ENCODE measurements at regions not wholly inside any gene's neighbourhood (a gene's known extent, or its start where the extent isn't known, plus 50 kb on each side); places are given as distances from the start of the nearest gene placed in this dataset.

DNA sequence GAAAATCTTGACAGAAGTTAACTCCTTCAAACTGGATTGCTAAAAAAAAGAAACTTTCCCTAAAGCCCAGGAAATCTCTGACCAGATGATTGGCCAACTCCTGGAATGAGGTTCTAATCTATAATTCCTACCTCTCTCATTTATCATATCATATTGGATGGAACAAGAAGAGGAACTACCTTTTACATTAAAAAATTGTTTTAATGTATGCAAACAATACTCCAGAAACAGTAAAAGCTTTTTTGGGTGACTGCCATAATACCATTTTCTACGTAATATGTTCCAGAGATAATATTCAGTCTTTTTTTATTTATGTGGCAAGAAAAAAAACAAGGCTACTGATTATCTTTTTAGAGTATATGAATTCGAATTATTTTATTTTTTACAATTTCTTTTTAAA lies 204.4 kb downstream of the TUSC7 start:
- Histone ChIP-seq H3K27me3 (ENCODE audit: insufficient read depth) (no peaks in the 10 kb centered on the region), H3K4me2 (no peak overlapping the region), H3K9me2 (no peaks in the 10 kb centered on the region), H3K4me3 (ENCODE audit: low read depth in 2 of 2, low read length in 1 of 2) (no peak overlapping the region), H3K4me1 (ENCODE audit: control insufficient read depth in 1 of 2, insufficient read depth in 2 of 2, low read depth in 1 of 2, low read length in 1 of 2) (peaks cover 0 to 14% of the 10 kb centered on the region in 2 experiments; a peak in 2 of 4 replicates), H3K27ac (ENCODE audit: low read depth in 2 of 2, low read length in 1 of 2) (peak overlapping the region in 1 of 2 experiments; percentile 98; a peak in 3 of 4 replicates), H4K20me1 (ENCODE audit: insufficient read depth) (no peaks in the 10 kb centered on the region), H3K36me3 (replicated peaks in 1 of 2; ENCODE audit: control insufficient read depth in 1 of 2, insufficient read depth in 2 of 2, low read length in 1 of 2) (no peaks in the 10 kb centered on the region), H3K79me2 (ENCODE audit: insufficient read depth) (no peaks in the 10 kb centered on the region), H3K9ac (no peak overlapping the region), H3K9me3 (no peaks in the 10 kb centered on the region), H2AFZ (ENCODE audit: low read depth) (0 out of 2 replicates have a peak overlapping the region, but pooled peaks have one; percentile 22), H3F3A (replicated peaks; ENCODE audit: insufficient read depth) (no peaks in the 10 kb centered on the region)
- CTCF ChIA-PET: interaction anchor here (0.9 to 1.3 kb wide), 4 partner anchors 10 to 143 kb away, joined by 3 to 6 read pairs (median 4); no protein-coding TSS in a partner anchor
- POLR2A ChIA-PET: interaction anchor here (1.0 kb wide), 1 partner anchor 60 kb away, joined by 3 read pairs; no protein-coding TSS in a partner anchor
- WGBS (ENCODE audit: low lambda C conversion rate): 8% methylated on average over 2 of the region's 2 CpGs
- DNase-seq: no peak
- no peak for TF ChIP-seq RXRA (IDR thresholded peaks at IDR 0.05; ENCODE audit: borderline replicate concordance, low read depth)
- no peak; the same call in none of the 2 replicates for TF ChIP-seq TCF12 (IDR thresholded peaks at IDR 0.05)
- no peak for TF ChIP-seq FOXM1 (IDR thresholded peaks at IDR 0.05; ENCODE audit: low read depth)
- no peak for TF ChIP-seq FOSL2 (IDR thresholded peaks at IDR 0.05; ENCODE audit: borderline replicate concordance, low read depth)
- no peak for TF ChIP-seq CHD2 (IDR thresholded peaks at IDR 0.05; ENCODE audit: low read length, partially characterized antibody)
- TF ChIP-seq, protein P1, sequence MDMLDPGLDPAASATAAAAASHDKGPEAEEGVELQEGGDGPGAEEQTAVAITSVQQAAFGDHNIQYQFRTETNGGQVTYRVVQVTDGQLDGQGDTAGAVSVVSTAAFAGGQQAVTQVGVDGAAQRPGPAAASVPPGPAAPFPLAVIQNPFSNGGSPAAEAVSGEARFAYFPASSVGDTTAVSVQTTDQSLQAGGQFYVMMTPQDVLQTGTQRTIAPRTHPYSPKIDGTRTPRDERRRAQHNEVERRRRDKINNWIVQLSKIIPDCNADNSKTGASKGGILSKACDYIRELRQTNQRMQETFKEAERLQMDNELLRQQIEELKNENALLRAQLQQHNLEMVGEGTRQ (IDR thresholded peaks at IDR 0.05; ENCODE audit: borderline replicate concordance, low read depth, low read length): no peak
- TF ChIP-seq, protein P2, sequence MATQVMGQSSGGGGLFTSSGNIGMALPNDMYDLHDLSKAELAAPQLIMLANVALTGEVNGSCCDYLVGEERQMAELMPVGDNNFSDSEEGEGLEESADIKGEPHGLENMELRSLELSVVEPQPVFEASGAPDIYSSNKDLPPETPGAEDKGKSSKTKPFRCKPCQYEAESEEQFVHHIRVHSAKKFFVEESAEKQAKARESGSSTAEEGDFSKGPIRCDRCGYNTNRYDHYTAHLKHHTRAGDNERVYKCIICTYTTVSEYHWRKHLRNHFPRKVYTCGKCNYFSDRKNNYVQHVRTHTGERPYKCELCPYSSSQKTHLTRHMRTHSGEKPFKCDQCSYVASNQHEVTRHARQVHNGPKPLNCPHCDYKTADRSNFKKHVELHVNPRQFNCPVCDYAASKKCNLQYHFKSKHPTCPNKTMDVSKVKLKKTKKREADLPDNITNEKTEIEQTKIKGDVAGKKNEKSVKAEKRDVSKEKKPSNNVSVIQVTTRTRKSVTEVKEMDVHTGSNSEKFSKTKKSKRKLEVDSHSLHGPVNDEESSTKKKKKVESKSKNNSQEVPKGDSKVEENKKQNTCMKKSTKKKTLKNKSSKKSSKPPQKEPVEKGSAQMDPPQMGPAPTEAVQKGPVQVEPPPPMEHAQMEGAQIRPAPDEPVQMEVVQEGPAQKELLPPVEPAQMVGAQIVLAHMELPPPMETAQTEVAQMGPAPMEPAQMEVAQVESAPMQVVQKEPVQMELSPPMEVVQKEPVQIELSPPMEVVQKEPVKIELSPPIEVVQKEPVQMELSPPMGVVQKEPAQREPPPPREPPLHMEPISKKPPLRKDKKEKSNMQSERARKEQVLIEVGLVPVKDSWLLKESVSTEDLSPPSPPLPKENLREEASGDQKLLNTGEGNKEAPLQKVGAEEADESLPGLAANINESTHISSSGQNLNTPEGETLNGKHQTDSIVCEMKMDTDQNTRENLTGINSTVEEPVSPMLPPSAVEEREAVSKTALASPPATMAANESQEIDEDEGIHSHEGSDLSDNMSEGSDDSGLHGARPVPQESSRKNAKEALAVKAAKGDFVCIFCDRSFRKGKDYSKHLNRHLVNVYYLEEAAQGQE (IDR thresholded peaks at IDR 0.05; ENCODE audit: low read depth, low read length): no peak
- peak; percentile 16; the same call in 1 of the 2 replicates for TF ChIP-seq JUND (IDR thresholded peaks at IDR 0.05)
- TF ChIP-seq RAD21 (IDR thresholded peaks at IDR 0.05; ENCODE audit: low read length): no peak
- TF ChIP-seq NRF1 (IDR thresholded peaks at IDR 0.05; ENCODE audit: low read depth, low read length): no peak
- TF ChIP-seq, protein P3, sequence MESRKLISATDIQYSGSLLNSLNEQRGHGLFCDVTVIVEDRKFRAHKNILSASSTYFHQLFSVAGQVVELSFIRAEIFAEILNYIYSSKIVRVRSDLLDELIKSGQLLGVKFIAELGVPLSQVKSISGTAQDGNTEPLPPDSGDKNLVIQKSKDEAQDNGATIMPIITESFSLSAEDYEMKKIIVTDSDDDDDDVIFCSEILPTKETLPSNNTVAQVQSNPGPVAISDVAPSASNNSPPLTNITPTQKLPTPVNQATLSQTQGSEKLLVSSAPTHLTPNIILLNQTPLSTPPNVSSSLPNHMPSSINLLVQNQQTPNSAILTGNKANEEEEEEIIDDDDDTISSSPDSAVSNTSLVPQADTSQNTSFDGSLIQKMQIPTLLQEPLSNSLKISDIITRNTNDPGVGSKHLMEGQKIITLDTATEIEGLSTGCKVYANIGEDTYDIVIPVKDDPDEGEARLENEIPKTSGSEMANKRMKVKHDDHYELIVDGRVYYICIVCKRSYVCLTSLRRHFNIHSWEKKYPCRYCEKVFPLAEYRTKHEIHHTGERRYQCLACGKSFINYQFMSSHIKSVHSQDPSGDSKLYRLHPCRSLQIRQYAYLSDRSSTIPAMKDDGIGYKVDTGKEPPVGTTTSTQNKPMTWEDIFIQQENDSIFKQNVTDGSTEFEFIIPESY (IDR thresholded peaks at IDR 0.05; ENCODE audit: borderline replicate concordance, low read depth): no peak
- TF ChIP-seq, protein P4, sequence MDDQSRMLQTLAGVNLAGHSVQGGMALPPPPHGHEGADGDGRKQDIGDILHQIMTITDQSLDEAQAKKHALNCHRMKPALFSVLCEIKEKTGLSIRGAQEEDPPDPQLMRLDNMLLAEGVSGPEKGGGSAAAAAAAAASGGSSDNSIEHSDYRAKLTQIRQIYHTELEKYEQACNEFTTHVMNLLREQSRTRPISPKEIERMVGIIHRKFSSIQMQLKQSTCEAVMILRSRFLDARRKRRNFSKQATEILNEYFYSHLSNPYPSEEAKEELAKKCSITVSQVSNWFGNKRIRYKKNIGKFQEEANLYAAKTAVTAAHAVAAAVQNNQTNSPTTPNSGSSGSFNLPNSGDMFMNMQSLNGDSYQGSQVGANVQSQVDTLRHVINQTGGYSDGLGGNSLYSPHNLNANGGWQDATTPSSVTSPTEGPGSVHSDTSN (IDR thresholded peaks at IDR 0.05): peak; percentile 50; the same call in 1 of the 2 replicates
- TF ChIP-seq GABPA (IDR thresholded peaks at IDR 0.05; ENCODE audit: low read depth): no peak
- TF ChIP-seq, protein P5, sequence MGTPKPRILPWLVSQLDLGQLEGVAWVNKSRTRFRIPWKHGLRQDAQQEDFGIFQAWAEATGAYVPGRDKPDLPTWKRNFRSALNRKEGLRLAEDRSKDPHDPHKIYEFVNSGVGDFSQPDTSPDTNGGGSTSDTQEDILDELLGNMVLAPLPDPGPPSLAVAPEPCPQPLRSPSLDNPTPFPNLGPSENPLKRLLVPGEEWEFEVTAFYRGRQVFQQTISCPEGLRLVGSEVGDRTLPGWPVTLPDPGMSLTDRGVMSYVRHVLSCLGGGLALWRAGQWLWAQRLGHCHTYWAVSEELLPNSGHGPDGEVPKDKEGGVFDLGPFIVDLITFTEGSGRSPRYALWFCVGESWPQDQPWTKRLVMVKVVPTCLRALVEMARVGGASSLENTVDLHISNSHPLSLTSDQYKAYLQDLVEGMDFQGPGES (IDR thresholded peaks at IDR 0.05; ENCODE audit: low read depth, low read length): no peak
- no peak for TF ChIP-seq MXI1 (IDR thresholded peaks at IDR 0.05; ENCODE audit: low read depth, low read length)
- TF ChIP-seq YY1 (IDR thresholded peaks at IDR 0.05; ENCODE audit: low read depth): no peak
- TF ChIP-seq POLR2AphosphoS5 (IDR thresholded peaks at IDR 0.05; ENCODE audit: low read depth, low read length): no peak
- TF ChIP-seq NFIC (IDR thresholded peaks at IDR 0.05; ENCODE audit: borderline replicate concordance): peak; percentile 56; the same call in 1 of the 2 replicates
- TF ChIP-seq, protein P6, sequence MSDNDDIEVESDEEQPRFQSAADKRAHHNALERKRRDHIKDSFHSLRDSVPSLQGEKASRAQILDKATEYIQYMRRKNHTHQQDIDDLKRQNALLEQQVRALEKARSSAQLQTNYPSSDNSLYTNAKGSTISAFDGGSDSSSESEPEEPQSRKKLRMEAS (IDR thresholded peaks at IDR 0.05; ENCODE audit: low read depth): no peak
- TF ChIP-seq, protein P7, sequence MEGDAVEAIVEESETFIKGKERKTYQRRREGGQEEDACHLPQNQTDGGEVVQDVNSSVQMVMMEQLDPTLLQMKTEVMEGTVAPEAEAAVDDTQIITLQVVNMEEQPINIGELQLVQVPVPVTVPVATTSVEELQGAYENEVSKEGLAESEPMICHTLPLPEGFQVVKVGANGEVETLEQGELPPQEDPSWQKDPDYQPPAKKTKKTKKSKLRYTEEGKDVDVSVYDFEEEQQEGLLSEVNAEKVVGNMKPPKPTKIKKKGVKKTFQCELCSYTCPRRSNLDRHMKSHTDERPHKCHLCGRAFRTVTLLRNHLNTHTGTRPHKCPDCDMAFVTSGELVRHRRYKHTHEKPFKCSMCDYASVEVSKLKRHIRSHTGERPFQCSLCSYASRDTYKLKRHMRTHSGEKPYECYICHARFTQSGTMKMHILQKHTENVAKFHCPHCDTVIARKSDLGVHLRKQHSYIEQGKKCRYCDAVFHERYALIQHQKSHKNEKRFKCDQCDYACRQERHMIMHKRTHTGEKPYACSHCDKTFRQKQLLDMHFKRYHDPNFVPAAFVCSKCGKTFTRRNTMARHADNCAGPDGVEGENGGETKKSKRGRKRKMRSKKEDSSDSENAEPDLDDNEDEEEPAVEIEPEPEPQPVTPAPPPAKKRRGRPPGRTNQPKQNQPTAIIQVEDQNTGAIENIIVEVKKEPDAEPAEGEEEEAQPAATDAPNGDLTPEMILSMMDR (IDR thresholded peaks at IDR 0.05): no peak
- no peak for TF ChIP-seq FOXJ3 (CRISPR knock-in tag; IDR thresholded peaks at IDR 0.05)
- peak in 1 of 2 experiments; percentile 41; a peak in 3 of 4 replicates for TF ChIP-seq EP300 (IDR thresholded peaks at IDR 0.05; ENCODE audit: borderline replicate concordance in 1 of 2, low read depth in 1 of 2, low read length in 1 of 2)
- no peak for TF ChIP-seq SIN3A (IDR thresholded peaks at IDR 0.05; ENCODE audit: borderline replicate concordance, low read depth, low read length)
- TF ChIP-seq ELF1 (IDR thresholded peaks at IDR 0.05): no peak
